COLO668 (cell line): ENCODE measurements at regions not wholly inside any gene's neighbourhood (a gene's known extent, or its start where the extent isn't known, plus 50 kb on each side); places are given as distances from the start of the nearest gene placed in this dataset.

Source experiments
- DNase-seq: peaks from one replicate; lab custom pipeline; 2025; ENCODE audit not compliant: unreplicated experiment; lab: John Stamatoyannopoulos, UW

DNA sequence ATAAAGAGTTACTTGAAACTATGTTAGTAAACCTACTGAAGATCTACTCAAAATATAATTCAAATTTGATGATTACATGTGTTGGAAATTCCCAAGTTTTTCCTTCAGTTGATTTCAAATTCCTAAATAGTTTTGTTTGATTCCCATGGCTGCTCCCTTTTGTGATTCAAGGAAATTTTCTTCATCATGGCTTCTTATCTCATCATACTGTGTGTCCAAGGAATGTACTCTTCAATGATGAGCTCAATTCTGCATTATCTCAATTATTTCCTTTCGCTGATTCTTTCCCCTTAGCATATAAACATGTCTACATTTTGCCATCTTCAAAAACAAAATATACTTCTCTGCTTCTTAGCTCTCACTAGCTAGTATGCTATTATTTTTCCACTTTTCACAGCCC lies 460.4 kb upstream of the NAALADL2 start:
- DNase-seq = no peak

- no peak for DNase-seq
Measured at GRCh38 chr3:174403831-174404230, 455.3 kb upstream of the NAALADL2 start.

DNA sequence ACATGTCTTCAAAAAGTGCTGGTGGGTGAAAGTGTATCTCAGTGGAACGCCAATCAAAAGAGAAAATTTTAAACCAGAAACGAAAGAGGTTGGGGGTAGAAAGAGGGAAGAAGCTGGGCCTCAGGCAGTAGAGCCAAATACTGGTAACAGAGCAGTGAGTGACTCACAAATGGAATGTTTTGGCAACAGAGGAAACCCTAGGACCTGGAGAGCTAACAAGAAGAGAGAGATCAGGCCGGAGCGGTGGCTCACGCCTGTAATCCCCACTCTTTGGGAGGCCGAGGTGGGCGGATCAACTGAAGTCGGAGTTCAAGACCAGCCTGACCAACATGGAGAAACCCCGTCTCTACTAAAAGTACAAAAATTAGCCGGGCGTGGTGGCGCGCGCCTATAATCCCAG lies 450.8 kb upstream of the NAALADL2 start:
- no peak for DNase-seq

- DNase-seq = no peak
Measured at GRCh38 chr3:174409086-174409743, 449.9 kb upstream of the NAALADL2 start.

GRCh38 chr3:174413062-174413912 lies 445.8 kb upstream of the NAALADL2 start:
- DNase-seq = no peak

- no peak for DNase-seq
Measured at GRCh38 chr3:174414902-174415301, 444.2 kb upstream of the NAALADL2 start.

DNA sequence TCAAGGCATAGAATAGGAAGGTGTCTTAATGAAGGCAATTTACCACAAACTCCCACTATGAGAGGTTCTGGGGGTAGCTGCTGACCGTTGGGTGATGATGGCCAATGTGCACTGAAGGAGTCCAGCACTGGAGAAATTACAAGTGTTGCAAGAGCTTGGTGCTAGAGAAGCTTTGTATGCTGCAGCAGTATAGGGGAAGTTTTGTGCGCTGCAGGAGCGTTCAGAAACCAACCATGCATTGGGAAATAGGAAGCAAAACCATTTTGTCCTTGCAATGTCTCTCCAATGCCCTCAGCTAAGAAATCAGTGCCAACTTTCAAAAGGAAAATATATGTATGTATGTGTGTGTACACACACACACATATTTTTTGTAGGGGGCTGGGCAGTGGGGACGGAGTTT lies 441.6 kb upstream of the NAALADL2 start:
- no peak for DNase-seq

GRCh38 chr3:174419216-174419615 lies 439.9 kb upstream of the NAALADL2 start:
- DNase-seq = no peak

- DNase-seq = no peak
Measured at GRCh38 chr3:174423936-174424335, 435.2 kb upstream of the NAALADL2 start.

DNA sequence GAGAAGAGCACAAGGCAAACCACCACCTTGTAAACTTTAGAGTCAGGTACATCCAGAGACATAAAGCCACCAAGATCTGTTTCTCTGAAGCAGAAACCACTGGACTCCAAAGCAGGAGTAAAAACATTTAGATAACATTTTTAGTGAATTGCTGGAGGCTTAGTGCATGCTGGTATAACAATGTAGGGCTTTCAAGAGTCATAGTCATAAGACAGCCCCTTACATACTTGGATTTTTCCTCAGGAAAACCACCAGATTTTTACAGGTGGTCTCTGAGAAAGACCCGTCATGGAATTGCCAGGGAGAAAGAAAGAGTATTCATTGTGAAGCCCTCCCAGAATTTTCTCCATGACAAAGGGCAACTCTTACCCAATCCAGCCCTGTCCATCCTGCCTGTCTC lies 434.5 kb upstream of the NAALADL2 start:
- DNase-seq = no peak

GRCh38 chr3:174425422-174425821 lies 433.7 kb upstream of the NAALADL2 start:
- no peak for DNase-seq

DNA sequence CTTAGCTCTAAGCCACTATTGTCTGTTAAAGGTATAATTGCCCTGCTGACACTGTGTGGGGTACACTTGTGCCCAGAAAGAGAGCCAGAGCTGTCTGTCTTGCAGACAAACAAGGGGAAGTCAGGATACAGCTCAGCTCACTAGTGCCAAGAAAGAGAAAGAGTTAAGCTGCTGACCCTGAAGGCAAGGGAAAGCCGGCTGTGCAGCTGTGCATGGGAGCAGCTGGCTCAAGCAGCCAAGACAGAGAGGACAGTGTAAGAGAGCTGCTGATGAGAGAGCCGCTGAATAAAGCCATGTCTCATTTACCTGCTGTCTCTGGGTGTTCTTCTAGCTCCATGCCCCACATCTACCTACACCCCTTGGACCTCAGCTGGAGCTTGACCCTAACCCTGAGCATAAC lies 428.1 kb upstream of the NAALADL2 start:
- no peak for DNase-seq

- DNase-seq = no peak
Measured at GRCh38 chr3:174431717-174432116, 427.4 kb upstream of the NAALADL2 start.

GRCh38 chr3:174436367-174436766 lies 422.8 kb upstream of the NAALADL2 start:
- no peak for DNase-seq

DNA sequence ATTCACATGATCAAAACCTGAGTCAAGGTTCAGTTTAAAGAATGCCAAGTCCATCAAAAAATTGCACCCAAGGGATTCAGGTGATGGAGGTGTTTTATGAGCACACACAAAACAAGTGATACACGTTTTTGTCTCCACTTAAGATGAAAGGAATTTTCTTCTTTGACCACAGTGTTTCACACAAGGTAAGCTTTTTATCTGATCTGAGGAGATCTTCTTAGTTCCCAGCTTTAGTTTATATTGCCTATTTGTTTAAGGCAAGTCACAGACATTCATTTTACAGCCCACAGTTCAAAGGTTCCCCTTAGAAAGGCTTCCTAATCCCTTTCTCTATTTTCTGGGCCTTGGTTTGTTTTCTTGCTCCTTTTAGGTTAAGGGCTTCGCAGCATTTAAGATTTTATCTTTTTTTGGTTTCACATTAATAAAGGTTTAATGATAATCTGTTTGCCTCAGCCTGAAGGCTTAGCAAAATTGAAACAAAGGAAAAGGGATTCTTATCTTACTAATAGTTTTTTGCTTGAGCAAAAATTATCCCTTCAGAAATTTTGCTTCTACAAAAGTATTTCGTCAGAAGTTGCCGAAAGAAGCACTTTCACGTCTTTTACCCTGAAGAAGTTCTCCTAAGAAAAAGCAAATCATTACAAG lies 420.5 kb upstream of the NAALADL2 start:
- no peak for DNase-seq

GRCh38 chr3:174439331-174440252 lies 419.5 kb upstream of the NAALADL2 start:
- no peak for DNase-seq

GRCh38 chr3:174440253-174440701 lies 418.9 kb upstream of the NAALADL2 start:
- DNase-seq = peak; percentile 5

DNA sequence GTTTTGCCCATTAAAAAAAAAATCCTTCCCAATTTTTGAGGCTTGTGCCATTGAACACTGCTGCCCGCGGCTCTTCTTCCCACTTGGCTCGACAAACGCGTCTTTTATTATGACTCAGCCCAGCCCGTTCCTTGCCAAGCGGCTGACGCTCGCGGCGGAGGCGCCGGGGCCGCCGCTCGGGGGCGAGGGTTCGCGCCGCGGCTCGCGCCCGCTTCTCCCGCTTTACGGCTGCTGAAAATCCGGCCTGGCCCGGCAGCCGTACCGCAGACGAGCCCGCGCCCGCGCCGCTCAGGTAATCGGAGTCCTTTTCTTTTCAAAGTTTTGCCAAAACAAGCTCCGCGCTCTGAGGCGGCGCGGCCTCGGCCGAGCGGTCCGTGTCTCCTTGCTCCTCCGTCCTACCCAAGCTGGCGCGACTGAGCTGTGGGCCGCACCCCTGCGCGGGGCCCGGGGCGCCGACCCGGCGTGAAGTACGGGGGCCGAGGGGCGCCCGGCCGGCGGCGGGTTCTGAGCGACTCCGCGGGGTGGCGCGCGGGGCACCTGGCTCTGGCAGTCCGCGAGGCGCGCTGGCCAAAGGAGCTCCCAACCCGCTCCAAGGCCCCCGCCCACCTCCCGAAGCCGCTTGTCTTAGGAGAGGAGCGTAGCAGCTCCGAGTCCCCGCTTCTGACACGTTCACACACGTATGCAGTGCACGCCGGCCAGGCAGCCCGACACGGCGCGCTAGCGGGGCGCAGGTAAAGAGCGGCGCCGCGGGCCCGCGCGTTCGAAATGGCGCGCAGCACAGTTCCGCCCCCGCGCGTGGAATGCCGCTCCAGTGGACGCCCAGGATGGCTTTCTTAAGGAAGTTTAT lies 418.2 kb upstream of the NAALADL2 start:
- peak; percentile 88 for DNase-seq

DNA sequence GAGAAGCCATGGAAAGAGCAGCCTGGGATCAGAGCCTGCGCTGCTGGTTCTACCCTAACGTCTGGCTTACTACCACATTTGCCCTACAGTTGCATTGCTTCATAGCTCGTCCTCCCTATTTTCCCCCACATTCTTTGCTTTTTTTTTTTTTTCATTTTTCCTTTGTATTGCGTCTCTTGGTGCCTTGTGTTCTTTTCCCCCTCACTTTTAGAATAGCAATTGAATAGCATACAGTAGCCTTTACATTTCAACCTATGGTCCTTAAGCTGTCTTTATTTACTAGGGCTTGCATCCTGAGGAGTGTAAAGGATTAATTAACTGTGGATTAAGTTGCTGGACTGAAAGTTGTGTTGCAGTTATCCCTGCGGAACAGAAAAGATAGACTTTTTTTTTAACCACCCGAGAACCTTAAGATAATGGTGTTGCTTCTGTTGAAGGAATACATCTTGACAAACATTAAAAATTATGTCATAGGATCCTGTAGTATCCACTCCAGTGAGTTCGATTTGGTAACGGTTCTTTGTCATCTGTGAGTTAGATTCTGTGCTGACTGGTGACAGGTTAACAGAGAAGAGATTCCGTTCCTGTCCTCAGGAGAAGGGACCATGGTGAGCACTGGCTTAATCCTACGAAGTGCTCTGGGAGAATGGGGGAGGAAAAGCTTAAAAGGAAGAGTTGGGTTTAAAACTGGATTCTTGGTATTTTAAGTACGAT lies 417.4 kb upstream of the NAALADL2 start:
- no peak for DNase-seq
